H1 (cell line): ENCODE measurements at regions not wholly inside any gene's neighbourhood (a gene's known extent, or its start where the extent isn't known, plus 50 kb on each side); places are given as distances from the start of the nearest gene placed in this dataset.

ENCODE experiments used
- BRCA1 ChIP-seq: IDR thresholded peaks from 2 replicates; pipeline ENCODE4 v1.6.1; 2012; ENCODE audit warnings: low read depth, low read length, improper control_type of control experiment
- CHD7 ChIP-seq: fragments of 300-600 bp; sonication (generic); IDR thresholded peaks from 2 replicates; pipeline ENCODE4 v1.7.1; 2012; ENCODE audit warnings: low read length, moderate library complexity, mild to moderate bottlenecking, inconsistent platforms; ENCODE audit not compliant: insufficient replicate concordance
- EP300 ChIP-seq, 2 experiments: IDR thresholded peaks; 1 replicate in 1 of 2; 2 replicates in 1 of 2; pipeline ENCODE4 v1.6.1; 2011 to 2012; ENCODE audit warnings: low read depth in 2 of 2, low read length in 2 of 2, mild to moderate bottlenecking in 2 of 2, borderline replicate concordance in 1 of 2, inconsistent platforms in 1 of 2, moderate library complexity in 1 of 2
- GABPA ChIP-seq: IDR thresholded peaks from 2 replicates; pipeline ENCODE4 v1.6.1; 2011; ENCODE audit warnings: mild to moderate bottlenecking, low read length, moderate library complexity, borderline replicate concordance; ENCODE audit not compliant: insufficient read depth
- HDAC6 ChIP-seq: IDR thresholded peaks from one replicate; pipeline ENCODE4 v1.7.1; 2012; ENCODE audit warnings: low read depth, mild to moderate bottlenecking, inconsistent platforms, low read length, moderate library complexity
- RBBP5 ChIP-seq: IDR thresholded peaks from 2 replicates; pipeline ENCODE4 v1.7.1; 2012; ENCODE audit warnings: low read depth, mild to moderate bottlenecking, inconsistent platforms, low read length, moderate library complexity, borderline replicate concordance
- SAP30 ChIP-seq: fragments of 300-600 bp; sonication (generic); IDR thresholded peaks from 2 replicates; pipeline ENCODE4 v1.7.1; 2012; ENCODE audit warnings: low read length, moderate library complexity, mild to moderate bottlenecking, inconsistent platforms; ENCODE audit not compliant: insufficient read depth, insufficient replicate concordance
- SP4 ChIP-seq: IDR thresholded peaks from 2 replicates; pipeline ENCODE4 v1.6.1; 2012; ENCODE audit warnings: low read length, inconsistent platforms
- USF2 ChIP-seq: IDR thresholded peaks from 2 replicates; pipeline ENCODE4 v1.6.1; 2011; ENCODE audit warnings: low read length, improper control_type of control experiment

DNA sequence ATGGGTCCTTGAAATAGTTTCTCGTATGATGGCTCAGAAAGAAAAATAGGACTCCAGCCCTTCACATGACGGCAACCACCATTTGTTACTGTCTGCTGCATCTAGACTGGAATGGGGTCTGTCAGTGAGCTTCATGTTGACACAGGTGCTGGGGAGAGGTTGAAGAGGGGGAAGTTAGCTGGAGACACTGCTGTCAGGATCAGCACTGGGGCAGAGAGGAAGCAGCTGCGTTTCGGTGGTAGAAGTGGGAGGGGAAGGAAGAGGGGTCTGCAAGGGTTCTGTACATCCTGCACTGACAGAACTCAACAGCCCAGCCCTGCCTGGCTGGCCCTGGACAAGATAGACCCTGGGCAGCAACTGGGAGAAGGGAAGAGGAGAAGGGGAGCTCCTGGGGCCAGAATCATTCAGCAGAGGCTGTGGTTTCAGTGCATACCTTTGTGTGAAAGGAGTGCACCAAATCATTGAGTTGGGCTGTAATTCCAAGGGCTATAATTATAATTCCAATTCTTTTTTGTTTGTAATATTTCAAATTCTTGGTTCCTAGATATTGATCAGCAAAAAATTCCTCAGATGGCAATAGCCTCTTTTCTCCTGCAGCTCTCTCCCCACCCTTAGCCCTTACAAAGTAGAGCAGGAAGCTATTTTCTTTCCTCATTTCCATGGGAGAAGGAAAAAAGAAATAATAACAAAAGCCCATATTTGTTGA, 119.4 kb upstream of the C1GALT1C1 start (continued):
- no peak for TF ChIP-seq CHD7
- TF ChIP-seq EP300 (IDR thresholded peaks at IDR 0.05; ENCODE audit: borderline replicate concordance in 1 of 2, low read depth in 2 of 2, low read length in 2 of 2), result no peak
- TF ChIP-seq SAP30, result no peak
- no peak for TF ChIP-seq SP4
- no peak for TF ChIP-seq GABPA
- TF ChIP-seq BRCA1, result no peak
- no peak for TF ChIP-seq USF2
- TF ChIP-seq RBBP5, result no peak
- no peak for TF ChIP-seq HDAC6
